AG08395 (cell line): ENCODE measurements at regions not wholly inside any gene's neighbourhood (a gene's known extent, or its start where the extent isn't known, plus 50 kb on each side); places are given as distances from the start of the nearest gene placed in this dataset.
"Not testable (repeated sequence)": the region's sequence is repeated elsewhere in the genome, so short reads cannot be mapped to it uniquely, and the experiment has no call there.

ENCODE experiments used
- DNase-seq: peaks from one replicate; pipeline ENCODE4 v3.0.0; 2012; ENCODE audit warnings: mixed read lengths, low spot score

DNA sequence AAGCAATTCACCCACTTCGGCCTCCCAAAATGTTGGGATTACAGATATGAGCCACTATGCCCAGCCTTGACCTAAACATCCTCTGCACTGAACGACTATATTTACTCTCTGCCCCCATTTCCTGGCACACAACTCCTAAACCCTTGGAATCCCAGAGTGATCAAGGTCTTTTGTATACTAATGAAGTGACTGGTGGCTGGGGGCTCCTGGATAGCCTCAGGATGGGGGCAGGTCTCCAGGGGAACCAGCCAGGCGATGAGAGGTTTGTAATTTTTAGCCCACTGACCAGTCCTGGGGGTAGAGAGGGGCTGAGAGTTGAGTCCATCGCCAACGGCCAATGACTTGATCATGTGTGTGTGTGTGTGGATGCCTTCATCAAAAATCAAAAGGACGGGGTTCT, 71.1 kb downstream of the FAM50B start:
- DNase-seq: no peak

DNA sequence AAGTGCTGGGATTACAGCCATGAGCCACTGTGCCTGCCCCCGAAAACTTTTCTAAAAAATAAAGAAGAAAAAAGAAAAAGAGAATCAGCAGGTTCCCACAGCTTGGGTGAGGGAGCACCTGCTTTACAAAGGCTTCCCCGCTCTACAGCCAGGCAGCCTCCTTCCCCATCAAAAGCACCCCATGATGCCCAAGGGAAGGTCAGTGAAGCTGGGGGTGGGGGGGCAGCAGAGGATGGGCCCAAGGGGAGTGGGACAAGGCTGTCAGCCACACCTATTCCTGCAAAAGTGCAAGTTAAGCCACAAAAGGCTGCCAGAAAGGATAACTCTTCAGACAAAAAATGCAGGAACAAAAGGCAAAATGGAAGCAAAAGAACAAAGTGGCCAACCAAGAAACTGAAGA, 72.5 kb downstream of the FAM50B start:
- DNase-seq: no peak

DNA sequence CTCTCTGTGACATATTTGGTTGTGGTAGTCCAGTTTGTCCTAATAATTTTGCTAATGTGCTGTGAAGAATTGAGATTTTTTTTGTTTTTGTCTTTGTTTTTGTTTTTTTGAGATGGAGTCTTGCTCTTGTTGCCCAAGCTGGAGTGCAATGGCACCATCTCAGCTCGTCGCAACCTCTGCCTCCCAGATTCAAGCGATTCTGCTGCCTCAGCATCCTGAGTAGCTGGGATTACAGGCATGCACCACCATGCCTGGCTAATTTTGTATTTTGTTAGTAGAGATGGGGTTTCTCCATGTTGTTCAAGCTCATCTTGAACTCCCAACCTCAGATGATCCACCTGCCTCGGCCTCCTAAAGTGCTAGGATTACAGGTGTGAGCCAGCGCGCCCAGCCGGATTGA, 73.4 kb downstream of the FAM50B start:
- DNase-seq: not testable (repeated sequence)

DNA sequence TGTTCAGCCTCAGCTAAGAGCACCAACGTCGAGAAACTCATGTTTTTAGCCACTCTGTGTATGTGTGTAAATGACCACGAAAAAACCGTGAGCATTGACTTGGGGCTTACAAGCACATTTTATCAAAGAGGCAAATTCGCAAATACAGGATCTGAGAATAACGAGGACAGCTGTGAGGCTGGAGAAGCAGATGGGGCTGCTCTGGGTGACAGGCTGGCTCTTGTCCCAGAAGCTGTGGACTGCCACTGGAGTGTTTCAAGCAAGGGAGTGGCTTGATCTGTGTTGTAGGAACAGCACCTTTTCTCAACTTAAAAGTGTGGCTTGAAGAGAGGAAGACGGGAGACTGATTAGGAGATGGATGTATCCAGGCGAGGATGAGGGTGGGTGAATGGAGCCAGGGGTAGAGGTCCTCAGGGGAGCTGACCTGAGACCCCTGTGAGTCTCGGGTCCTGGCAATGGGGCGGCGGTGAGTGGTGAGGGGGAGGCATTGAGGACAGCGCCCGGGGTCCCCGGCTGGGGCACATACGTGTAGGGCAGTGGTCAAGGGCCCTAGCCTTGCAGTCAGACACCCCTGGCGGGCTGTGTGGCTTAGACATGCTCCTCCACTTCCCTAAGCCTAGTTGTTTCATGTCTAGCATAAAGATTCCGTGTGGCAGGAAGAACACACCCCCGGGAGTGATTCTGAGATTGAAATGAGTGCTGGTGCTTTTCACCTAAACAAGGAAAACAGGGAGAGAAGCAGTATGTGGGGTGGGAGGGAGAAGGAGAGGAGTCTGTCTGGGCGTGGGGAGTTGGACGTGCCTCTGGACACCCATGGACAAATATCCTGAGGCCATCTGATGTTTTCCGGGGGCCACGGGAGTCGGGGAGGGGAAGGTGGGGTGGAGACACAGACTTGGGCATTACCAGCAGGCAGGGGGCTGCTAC, 76.3 kb downstream of the FAM50B start:
- DNase-seq: not testable (repeated sequence)

GRCh38 chr6:3926150-3926482, 76.9 kb downstream of the FAM50B start:
- DNase-seq: peak; percentile 45

DNA sequence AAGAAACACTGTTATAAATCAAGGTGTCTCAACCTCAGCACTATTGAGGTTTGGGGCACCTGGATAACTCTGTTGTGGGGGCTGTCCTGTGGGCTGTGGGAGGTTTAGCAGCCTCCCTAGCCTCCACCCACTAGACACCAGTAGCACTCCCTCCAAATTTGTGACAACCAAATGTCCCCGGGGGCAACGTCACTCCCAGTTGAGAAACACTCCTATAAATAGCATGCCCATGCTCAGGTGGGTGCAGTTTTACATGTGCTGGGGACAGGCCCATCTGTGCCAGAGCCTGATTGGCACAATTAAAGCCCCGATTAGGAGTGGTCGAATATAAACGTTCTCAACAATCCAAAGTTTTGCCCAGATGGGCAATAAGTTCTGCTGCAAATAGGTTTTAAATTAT, 78.9 kb downstream of the FAM50B start:
- DNase-seq: no peak

- DNase-seq: peak; percentile 85
These were observed 80.2 kb downstream of the FAM50B start for GRCh38 chr6:3929281-3929798.

DNA sequence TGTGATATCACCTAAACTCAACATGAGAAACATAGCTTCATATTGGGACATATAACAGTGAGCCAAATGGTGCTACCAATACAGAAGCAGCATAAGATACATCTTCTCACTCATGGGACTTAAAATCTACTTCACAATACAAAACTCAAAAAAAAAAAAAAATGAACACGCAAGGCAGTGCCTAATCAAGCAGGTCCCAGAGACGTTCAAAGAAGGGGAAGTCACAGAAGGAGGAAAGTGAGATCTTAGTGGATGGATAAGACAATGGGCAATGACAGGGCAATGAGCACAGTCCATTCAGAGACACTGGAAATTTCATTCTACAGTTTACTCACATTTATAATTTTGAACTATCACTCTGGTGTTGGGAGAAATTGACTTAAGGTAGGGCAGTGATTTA, 88.3 kb downstream of the FAM50B start:
- DNase-seq: no peak

DNA sequence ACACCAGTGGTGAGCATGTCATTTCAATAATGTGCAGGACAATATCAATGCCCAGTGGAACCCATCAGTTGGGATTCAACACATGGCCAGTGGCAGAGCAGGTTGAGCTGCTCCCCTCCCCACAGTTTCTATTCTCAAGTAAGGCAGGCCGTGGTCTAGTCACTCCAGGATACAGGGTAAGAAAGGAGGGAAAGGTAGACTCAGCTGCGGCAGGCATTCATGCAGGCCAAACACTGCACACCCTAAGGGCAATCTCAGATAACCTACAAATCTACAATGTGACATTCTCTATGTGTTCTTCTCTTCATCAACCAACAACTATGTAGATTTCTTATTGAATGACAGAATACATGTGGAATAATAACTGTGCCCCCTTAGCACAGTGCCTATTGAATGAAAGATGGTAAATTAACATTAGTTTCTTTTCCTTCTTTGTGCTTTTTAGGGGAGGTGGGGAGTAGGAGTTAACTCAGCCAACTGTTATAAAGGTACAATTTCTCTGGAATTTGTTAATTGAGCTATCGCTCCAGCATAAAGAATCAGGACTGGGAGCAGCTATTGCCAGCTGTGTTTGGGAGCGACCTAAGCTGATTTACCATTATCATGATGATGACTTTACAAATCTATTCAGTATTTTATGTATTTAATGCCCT, 89.7 kb downstream of the FAM50B start:
- DNase-seq: no peak

DNA sequence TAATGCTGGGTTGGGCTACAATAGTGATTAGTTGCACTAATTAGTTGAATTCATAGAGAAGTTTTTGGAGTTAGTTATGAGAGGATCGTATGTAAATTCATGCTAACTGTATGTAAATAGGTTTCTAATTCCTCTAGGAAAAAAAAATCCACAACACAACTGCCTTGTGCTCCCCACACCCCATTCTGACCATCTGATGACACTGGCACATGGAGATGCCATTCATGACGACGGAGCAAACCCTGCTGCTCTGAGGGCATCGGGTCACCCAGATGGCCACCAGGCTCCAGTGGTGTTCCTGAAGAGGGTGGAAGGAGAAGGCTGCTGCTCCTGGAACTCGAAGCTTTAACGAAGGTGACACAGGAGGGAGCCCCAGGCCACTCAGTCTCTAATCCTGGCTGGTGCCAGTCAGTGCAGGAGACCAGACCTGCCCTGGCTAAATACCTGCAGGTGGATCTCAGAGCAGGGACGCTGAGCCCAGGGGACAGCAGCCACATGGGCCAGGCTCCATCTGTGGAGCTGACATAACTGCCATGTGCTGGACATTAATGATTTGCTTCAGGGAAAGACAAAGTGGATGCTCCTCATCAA, 90.3 kb downstream of the FAM50B start:
- DNase-seq: no peak

GRCh38 chr6:3939964-3940363, 90.8 kb downstream of the FAM50B start:
- DNase-seq: no peak

- DNase-seq: no peak
These were observed 91.5 kb downstream of the FAM50B start for GRCh38 chr6:3940703-3941102.

DNA sequence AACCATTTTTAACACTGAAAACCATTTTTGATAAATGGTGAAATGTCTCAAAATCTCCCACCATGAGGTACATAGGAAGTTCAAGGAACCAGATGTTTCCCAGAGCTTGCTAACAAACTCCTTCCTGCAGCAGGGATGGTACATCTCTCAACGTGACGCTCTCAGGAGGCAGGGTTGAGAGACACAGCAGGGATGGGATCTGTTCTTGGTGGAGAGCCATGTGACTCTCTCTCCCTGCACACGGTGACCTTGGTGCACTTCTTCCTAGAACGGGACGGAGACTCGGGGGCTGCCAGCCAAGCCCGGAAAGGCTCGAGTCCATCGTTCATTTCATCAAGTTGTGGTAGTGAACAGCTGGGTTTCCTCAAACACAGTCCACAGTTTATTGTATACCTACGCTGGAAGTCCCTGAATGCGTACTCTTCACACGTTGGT, 94.2 kb downstream of the FAM50B start:
- no peak for DNase-seq

DNA sequence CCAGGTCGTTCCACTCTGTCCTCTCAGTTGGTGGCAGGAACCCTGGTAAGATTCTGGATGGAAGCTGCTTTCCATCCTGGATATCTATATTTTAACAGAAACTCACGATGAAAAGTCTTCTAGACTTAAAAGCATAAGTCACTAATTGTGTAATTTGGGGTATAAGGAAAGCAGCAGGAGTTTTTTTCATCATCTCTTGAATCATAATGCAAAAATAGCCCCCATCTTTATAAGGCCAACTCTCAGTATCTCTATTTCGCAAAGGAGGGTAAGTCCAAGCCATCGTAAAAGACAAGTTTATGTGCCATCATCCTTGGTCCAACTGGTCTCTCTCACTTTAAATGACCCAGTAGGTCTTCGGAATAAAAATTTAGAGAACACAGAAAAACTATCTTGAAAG, 95.1 kb downstream of the FAM50B start:
- no peak for DNase-seq

DNA sequence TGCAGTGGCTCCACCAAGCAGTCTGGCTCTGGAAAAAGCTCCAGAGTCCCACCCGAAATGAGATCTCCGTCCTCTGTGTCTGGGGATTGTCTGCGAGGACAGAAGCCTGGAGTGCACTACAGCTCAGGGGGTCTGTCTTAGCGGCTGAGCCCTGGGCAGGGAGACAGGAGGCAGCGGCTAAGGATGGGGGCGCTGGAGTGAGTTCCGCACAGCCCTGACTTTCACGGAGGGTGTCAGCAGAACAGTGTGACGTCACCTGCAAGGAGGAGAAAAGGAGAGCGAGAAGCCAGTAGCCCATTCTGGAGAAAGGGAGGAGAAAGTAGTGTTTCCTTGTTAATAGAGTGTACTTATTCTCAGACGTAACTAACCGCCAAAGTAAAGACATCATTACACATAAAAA, 97.6 kb downstream of the FAM50B start:
- DNase-seq: no peak

DNA sequence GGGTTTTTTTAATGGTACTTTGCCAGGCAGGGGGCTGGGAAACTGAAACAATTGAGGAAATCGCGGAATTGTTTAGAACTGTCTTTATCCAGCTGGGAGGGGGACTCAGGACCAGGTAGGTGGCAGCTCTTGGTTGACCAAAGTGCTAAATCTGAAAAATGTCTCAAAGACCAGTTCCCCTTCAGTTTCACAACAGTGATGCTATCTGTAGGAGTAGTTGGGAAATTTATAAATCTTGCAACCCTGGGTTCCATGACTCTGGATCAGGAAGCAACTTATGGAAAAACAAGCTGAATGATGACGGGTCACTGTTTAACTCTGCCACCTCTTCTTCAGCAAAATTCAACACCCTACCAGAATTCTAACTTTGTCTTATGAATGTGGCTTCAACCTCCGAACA, 99.7 kb downstream of the FAM50B start:
- DNase-seq: no peak

- DNase-seq: no peak
These were observed 100.3 kb downstream of the FAM50B start for GRCh38 chr6:3949521-3949920.

GRCh38 chr6:3956054-3956453, 106.9 kb downstream of the FAM50B start:
- DNase-seq: no peak

- DNase-seq: no peak
These were observed 108.1 kb downstream of the FAM50B start for GRCh38 chr6:3957321-3957720.

DNA sequence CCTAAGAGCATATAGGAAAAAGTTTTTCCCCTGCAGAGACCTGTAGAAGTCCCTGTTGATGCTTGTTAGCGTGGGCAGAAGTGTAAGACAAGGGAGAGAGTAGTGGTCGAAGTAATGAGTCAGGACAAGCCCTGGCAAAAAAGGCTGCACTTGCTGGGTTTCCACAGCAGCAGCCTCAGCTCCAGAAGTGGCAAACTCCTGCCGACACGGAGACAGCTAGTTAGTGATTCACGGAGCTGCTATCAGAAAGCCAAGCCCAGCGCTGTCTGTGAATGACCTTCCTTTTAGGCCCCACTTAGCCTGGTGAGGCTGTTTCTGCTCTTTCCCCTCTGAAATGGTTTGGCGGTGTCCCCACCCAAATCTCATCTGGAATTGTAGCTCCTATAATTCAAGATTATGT, 109.1 kb downstream of the FAM50B start:
- DNase-seq: no peak

DNA sequence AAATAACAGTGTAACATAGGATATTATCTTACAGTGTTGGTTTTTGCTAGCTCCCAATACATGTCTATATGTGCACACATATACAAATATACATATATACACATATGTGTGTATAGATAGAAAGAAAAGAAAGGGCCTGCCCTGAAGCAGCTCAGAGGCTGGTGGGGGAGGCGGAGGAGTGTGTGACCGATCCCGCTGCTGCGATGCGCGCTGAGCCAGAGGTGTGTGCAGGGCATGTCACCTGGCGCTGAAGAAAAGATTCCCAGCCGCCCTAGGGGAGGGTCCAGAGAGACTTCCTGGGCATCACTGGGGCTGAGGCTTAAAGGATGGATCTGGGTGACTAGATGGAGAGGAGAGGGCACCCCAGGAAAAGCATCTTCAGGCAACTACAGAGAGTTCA, 110.2 kb downstream of the FAM50B start:
- no peak for DNase-seq

GRCh38 chr6:3960754-3961361, 111.7 kb downstream of the FAM50B start:
- DNase-seq: peak; percentile 20
